COLO829 (cell line): ENCODE measurements at regions not wholly inside any gene's neighbourhood (a gene's known extent, or its start where the extent isn't known, plus 50 kb on each side); places are given as distances from the start of the nearest gene placed in this dataset.

Source experiments
- DNase-seq: peaks from one replicate; pipeline ENCODE4 v3.0.0; 2012; ENCODE audit warnings: low spot score

DNA sequence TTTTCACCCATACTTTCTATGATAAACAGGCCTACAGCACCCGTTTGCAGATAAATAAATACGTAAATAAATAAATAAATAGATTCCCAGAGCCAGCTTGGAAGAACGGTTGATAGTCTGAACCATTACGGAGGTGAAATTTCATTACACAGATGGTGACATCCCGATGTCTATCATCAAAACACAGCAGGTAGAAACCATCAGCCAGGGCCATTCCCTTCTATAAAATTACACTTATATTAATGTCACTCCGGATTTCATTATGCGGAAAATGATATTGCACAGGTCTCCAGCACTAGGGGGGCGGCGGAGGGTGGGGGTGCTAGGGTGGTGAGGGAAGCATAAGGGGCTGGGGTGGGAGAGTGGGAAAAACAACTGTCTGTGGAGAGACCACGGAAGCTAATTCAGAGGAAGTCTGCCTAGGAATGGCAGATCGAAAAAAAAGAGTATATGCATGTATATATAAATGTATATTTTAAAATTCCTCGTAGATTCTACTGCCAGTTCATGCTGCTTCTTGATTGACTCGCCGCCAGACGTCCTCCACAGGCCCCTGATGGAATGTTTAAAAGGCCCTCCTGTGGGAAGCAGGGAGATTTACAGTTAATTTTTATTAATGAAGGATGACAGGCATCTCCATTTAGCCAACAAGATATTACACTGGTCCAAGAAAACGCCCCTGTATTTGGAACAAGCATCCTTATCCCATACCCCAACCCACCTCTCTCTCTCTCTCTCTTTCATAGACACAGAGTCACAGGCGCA lies 1906.0 kb upstream of the PIK3C3 start:
- DNase-seq, result no peak

DNA sequence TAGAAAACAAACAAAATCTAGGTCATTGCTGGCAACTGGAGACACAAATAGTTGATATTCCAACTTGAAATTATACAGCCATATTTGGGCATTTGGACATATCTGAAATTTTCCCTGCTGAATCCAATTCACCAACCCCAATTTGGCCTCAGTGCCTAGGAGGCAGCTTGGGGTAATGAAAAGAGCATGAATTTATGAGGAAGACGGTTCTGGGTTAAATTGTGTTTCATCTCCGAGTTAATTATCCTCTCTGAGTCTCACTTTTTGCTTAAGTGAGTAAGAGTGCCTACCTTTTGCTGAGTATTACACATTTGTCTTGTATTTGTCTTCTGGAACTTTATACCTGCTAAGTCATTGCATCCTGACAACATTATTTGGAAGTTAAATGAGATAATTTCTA lies 1906.8 kb upstream of the PIK3C3 start:
- no peak for DNase-seq

DNA sequence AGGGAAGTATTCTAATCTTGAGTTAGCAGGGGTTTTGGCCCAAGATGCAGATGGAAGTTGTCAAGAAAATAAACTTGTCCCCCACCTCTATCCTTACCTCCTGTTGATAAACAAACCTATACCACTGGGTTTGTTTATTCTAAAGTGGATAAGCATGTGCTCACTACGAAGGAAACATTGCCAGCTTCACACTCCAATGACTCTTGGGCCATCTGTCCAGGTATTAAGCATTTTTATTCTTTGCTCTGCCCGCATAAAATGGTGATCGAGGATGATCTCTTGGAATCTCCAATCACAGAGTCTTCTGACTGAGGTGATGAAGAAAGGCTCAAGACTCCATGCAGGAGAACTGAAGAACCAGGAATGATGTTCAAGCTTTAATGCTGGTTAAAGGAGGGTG lies 1908.4 kb upstream of the PIK3C3 start:
- DNase-seq, result no peak

DNA sequence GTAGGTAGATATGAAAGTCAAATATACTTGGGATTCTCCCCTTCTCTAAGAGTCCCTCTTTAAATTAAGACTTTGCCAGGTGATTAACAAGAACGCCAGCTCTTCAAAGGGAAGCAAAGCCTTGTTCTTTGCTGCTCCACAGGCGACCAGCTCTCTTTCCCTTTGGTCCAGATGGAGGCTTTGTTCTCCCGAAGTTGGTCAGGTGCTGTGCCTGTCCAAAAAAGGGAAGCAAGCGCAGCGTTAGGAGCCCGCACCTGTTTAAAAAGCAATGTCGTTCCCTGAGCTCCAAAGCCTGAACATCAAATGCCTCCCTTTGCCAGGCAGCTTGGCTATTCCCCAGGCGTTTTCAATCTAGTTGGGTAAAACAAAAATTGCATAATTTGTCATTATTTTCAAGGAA lies 1913.1 kb upstream of the PIK3C3 start:
- DNase-seq, result no peak

DNA sequence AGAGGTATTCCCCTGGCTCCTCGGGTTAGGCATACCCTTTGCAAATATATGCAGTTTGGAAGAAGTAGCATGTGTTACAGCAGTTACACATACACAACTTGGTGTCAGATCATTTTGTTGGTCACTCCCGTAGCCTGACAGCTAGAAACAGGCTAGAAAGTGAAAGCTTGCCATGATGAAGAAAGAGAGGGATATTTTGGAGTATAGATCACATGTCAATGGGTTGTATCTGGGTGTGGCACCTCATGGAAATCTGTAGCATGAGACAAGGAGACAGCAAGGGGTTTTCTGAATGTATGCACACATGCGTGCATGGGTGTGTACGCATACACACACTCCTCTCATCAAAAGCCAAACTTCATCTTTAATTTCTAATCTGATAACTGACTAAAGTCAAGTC lies 1914.5 kb upstream of the PIK3C3 start:
- DNase-seq, result no peak

DNA sequence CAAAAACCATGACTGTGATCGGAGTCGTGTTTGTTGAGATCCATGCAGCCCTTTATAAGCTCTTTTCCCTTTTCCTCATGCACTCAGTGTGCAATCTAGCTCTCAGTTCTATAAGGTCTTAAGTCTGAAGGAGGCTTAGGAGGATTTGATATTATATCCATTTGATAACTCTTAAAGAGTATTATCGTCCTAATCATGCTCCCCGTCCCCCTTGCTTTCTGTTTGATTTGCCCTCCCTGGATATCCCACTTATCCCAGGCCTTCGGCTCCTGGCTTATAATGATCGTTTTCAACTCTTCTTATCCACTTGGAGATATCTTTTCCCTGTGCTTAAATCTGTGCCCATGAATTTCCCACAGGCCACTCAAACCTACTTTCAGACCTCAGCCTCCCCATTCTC lies 1917.7 kb upstream of the PIK3C3 start:
- no peak for DNase-seq

DNA sequence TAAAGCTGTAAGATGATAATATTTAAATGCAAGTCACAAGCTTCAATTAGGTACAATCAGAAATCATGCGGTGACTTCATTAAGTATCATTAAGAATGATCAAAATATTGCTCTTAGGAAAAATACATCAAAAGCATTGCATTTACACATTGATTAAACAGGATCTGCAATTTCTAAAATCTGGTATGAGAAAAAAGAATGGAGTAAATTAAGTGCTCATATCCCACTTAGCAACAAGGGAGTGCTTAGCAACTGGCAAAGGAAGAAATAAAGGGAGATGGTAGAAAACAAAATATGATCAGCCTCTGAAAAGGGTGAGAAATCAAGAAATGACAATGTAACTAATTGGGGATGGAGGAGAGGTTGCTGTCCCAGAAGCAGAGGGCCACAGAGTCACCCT lies 1918.2 kb upstream of the PIK3C3 start:
- DNase-seq, result no peak

DNA sequence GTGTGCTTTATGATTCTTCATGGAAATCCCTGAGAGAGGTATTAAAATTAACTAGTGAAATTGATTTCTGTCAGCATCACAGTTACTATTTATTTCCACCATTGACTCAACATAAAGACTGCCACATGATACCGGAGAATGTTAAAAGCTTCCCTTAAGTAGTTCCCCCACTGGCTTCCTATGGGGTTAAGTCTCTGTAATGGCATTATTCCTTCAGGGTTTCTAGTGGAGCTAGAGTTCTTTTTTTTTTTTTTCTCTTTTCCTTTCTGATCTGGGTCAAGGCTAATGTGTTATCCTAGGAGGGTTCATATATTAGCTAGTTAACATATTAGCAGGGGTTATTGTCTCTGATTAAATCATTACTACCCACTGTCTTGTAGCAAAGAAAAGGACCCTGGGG lies 1919.1 kb upstream of the PIK3C3 start:
- no peak for DNase-seq

DNA sequence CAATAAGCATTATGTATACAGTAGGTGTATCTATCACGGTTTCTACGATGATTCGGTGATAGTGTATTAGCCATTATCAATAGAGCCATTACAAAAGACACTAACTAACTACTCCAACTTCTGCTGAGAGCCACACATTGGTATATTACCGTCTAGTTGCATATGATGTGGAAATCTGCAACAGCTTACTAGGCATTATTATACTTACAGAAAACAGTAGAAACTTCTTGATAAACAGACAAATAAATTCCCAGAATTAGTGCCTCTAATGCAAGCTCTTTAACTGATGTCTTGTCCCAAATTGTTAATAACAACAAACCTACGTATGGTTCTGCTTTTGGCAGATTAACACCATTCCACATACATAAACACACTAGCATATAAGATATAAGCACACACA lies 1923.0 kb upstream of the PIK3C3 start:
- DNase-seq, result no peak

DNA sequence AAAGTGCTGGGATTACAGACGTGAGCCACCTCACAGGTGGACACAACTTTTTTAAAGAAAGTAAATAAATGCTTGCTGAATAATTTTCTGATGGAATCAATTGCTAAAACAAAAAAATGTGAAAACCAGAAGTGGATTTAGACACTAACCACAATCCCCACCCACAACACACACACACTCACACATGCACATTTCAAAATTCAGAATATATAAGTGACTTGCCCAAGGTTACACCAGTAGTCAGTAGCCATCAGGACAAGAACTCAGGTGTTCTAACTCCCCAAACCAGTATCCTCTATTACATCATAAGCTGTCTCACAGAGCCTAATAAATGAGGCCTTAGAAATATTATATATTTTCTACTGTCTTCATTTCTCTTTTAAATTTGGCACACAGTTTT lies 1923.6 kb upstream of the PIK3C3 start:
- no peak for DNase-seq

DNA sequence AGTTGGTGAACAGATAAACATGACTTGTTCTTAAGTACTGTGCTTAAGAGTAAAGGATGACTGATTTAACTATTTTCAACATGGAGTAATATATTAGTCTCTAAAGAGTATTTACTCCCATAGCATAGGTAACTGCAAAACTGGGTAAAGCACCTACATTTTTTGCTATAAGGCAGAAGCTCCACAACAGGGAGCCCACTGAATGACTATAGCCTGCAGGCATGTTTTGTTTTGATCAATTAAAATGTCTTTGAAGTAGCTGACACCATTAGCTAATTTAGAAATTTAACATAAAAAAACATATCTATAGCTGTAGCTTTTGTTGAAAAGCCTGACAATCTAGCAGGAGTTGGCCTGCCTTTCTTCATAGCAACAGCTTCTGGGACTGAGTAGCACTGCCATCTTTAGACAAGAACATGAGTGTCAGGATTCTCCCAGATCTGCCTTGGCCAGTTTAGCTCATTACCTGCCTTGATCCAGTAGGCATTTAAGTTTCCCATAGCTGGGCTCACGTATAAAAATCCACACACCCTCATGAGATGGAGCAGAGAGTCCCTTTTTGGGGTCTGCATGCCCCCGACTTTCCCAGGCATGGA lies 1935.1 kb upstream of the PIK3C3 start:
- DNase-seq, result no peak

DNA sequence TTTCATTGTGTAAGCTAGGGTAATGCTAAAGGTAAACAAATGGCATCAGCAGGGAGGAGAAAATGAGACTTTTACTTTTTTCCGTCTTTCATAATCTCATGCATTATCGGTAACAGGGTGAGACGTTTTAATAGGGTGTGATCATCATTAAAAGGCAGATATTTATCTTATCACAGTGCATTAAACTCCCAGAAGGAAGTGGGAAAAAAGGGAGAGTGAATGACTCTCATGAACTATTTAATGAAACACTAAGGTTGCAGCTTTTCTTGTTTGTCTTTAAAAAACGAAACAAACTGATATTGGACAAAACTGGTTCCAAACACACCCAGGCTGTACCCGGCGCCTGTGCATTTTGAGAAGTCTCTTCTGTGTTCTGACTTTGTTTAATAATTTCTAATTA lies 1936.8 kb upstream of the PIK3C3 start:
- DNase-seq, result no peak

DNA sequence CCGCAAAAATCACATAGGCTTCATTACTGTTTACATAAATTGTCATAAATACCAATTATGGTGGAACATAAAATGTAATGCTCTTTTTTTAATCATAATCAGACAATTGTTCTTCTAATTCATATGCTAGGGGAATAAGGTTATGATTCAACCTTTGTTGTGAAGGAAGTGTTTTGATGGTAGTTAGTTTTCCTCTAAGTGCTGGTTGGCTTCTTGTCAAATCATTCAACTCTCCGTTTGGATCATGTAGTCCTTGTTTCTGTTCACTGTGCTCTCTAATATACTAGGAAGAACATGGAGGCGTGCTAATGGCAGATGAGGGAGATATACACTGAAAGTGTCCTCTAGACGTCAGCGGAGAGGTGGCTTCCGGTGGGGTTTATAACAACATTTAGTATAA lies 1938.0 kb upstream of the PIK3C3 start:
- DNase-seq, result no peak

DNA sequence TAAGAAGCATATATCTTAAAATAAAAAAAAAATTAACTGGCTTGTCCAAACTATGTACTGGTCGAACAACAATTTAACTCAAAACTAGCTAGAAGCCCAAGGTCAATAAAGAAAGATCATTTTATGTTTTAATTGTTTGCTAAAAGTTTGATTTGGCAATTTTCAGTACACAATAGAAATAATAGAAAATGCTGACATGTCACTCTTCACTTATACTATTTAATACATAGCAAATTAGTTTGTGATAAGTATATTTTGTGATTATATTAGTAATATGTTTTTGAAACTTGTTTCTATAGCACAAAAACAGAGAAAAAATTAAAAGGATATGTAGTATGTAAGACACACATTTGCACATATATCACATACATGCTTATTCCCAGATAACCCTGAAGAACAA lies 1938.6 kb upstream of the PIK3C3 start:
- DNase-seq, result no peak

DNA sequence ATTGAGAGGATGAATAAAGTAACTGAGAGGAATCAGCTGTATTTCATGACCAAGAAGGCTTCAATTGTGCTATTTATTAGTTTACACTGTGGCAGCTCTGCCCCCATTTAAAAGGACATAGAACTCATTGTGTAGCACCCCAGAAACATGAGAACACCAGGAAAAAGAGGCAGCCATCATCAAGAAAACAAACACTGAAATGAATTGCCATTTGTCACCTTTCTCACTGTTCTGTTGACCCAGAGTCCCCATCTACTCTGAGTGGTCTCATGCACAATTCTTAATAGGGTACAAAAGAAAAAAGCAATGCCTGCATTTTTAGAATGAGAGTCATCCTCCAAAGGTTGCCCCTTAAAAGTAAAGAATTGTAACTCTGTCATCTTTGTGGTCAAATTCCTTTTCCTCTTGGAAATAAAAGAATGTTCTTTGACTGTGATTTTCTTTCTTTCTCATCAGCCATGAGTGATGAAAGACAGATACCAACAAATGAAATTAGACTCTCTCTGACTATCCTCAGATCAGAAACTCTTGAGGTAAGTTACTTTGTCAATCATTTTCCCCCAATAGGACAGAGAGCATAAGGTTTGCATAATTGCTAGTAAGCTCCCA lies 1941.9 kb upstream of the PIK3C3 start:
- no peak for DNase-seq

DNA sequence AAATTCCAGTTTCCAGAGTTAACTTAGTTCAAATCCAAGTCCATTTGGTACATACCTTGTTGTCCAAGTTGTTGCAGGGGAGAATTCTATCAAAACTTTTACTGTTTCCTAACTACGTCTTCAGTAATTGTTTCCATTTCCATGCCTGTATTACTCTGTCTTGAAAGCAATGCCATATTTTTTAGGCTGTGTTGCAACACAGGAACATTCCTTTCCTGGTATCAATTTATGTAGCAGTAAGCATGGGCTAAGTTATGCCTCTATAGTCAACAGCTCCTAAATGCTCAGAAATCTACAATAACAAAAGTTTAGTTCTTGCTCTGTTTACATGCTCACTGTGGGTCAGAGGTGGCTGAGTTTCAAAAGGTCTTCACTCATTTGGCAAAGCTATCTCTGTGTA lies 1943.8 kb upstream of the PIK3C3 start:
- DNase-seq, result no peak

DNA sequence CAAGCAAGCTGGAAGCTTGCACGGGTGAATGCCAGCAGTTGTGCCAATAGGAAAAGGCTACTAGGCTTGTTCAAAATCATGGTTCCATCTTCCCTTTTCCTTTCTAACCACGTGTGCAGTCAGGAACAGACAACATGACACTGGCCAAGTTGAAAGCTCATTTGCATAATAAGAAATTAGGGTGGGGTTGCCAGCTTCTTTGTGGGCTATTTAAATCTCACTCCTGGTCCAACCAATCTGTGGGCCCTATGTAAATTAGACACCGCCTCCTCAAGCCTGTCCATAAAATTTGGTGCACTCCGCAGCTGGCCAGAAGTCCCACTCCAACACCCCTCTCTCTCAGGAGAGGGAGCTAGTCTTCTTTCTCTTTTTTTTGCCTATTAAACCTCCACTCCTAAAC lies 1948.4 kb upstream of the PIK3C3 start:
- DNase-seq, result no peak

DNA sequence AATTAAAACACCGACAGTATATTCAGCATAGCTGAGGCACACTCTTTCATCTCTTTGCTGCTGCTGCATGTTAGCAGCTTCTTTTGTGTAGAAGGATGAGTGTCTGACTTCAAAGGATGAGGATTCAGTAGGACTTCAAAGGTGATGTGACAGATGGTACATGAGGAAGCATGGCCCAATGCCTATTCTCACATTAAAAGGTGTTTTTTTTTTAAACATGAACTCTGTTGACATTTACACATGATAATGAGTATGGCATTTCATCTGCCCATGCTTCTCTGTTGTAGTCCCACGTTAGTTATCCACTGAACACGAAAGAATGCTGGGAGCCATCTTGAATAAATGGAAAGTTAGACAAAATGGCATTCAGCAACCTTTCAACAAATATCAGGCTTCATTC lies 1950.8 kb upstream of the PIK3C3 start:
- no peak for DNase-seq

DNA sequence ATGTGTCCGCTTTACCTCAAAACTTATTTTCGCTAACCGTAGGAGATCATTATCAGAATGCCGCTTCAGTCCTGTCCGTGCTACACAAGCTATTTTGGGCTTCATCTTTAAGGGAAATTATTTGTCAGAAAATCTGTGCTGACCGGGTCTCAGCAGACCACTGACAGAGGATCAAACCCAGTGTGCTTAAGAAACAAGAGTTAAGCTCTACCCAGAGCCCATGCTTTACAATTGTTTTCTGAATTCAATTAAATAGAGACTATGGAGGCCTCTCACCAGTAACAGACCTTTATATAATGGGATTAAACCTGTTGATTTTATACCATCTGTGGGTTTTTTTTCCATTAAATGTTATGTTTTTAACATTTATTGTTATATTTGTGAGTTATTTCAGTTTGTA lies 1956.7 kb upstream of the PIK3C3 start:
- no peak for DNase-seq

DNA sequence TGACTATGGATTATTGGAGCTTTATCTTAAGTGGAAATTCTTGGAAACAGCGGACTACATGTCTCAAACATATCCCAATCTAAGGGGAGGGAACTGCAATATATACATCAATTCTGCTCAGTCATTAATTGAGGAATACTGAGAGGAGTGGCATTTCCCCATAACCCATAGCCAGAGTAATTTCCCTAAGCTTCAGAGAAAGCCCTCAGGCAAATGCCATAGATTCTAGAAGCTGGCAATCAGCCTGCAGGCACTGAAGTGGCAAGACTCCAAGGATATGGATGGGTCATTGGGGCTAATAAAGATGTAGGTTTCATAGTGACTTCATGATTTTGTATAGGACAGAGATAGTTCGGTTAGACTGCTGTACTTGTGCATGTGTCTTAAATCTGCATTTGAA lies 1960.5 kb upstream of the PIK3C3 start:
- no peak for DNase-seq

DNA sequence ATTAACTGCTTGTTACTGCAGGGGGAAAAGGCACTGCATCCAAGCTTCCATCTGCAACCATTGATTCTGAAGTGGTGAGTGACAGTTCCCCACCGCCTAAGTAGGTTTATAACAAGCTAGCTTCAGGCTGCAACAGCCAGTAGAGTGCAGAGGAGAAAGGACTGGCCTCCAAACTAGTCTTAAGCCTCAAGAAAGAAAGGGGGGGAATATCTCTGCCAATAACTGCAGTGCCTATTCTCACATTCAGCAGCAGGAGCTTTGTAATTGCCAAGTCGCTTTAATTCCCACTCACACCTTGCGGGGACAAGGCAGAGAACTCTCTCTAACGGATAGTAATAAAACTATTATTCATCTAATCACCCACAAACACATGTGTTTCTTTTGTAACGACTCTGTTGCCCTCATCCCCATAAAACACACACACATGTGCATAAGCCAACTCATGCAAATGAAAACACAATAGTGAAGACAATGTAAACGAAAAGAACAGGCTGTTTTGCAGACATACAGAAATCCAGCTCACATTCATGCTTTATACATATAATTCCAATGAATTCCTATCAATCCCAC lies 1963.3 kb upstream of the PIK3C3 start:
- no peak for DNase-seq

DNA sequence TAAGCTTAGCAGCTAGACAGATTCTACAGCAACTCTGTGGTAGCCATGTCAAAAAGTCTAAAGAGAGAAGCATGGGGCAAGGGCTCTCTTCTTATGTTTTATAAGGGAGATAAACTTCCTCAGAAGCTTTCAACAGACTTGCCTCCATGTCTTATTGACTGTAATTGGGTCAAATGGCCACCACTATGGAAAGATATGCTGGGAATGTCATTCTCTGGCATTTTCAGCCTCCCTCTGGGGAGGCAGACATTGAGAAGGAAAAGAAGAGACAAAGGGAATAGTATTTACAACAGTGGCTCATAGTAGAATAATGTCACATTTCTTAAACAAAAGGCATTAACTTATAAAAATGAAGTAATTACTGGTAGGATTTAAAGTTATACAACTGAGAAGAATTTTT lies 1964.5 kb upstream of the PIK3C3 start:
- no peak for DNase-seq

DNA sequence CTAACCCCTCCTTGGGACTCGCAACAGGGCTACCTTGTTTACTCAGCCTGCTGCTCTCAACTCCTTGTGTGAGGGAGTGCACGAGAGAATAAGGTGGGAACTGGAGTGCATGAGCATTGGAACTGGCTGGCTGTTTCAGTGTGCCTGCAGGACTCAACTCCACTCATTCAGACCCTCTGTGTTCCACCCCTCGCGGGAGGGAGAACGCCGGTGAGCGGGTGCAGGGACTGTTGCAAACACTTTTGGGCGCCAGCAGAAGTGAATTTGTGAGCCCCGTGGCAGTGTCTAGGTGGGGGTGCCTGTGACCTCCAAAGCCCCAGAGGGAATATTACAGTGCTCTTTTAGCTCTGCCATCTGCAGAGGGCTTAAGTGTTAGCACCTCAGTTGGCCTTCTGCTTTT lies 1978.3 kb upstream of the PIK3C3 start:
- DNase-seq, result no peak

DNA sequence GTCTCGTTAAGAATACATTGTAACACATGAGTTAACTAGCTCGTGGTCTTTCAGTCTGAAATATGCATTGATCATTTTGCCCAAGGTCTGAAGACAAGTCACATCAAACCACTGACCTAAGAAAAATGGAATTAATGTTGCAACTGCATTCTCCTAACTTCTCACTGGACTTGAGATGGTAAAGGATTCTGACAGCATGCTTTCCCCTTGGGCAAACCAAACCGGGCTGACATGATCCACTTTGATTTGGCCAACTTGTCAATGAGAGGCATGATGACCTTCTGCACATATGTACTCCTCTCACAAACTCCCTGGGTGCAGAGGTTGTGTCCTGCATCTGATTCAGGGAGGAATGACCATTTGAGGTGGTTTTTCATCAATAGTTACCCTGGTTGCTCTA lies 1982.5 kb upstream of the PIK3C3 start:
- DNase-seq, result no peak
